Stomach (tissue), 4 donors: ENCODE measurements at regions not wholly inside any gene's neighbourhood (a gene's known extent, or its start where the extent isn't known, plus 50 kb on each side); places are given as distances from the start of the nearest gene placed in this dataset.

Experiments
- EP300 ChIP-seq: sonication (generic); formaldehyde crosslinking; IDR thresholded peaks from one replicate; pipeline ENCODE4 v1.6.1; 2017; ENCODE audit warnings: antibody characterized with exemption
- POLR2A ChIP-seq, 4 donors: fragments of 450-650 bp; IDR thresholded peaks; one replicate each; pipeline ENCODE4 v1.6.1; 2016; ENCODE audit warnings: antibody characterized with exemption in 4 of 4, control low read depth in 2 of 4, mild to moderate bottlenecking in 1 of 4, moderate library complexity in 1 of 4
- POLR2AphosphoS5 ChIP-seq, 3 donors: sonication (generic); formaldehyde crosslinking; IDR thresholded peaks; one replicate each; pipeline ENCODE4 v1.6.1; 2016; ENCODE audit warnings: antibody characterized with exemption in 3 of 3
- TF ChIP-seq, protein P1 (sequence below), 7 experiments: fragments of 450-650 bp in 4 of 7; fragments of 200-600 bp in 3 of 7; sonication (generic) in 3 of 7; IDR thresholded peaks; one replicate each; pipeline ENCODE4 v1.5.1; 2016 to 2019; ENCODE audit warnings: antibody characterized with exemption in 7 of 7, control low read depth in 2 of 7, mild to moderate bottlenecking in 1 of 7

DNA sequence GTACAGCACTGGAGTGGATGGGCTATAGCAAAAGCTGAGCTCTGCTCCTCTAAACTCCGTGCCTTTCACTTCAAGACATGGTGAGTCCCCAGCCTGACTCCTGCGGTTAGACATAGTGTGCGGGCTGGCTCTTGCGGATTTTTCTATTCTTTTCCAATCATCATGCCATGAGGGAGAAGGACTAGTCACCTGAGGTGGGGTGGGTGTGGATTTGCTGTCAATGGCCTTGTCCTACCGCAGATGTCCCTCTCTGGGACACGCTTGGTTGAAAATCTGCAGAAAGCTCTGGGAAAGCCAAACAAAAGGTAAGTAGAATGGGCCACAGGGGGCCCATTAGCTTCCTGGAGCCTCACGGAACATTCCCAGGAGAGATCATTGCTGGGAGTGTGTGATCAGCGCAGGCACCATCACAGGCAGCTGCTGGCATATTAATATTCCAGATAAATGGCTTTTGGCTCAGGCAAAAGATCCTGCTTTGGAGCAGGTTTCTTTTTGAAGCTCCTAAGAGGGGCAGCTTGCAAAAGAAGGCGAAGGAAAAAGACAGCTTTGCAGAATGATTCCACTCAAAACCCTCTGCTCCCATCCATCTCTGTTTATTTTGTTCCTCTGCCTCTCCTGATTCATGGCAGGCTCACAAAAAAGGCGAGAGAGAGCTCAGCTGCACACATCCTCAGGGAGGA is 509.0 kb upstream of the ZMIZ1 start:
- no peak for TF ChIP-seq POLR2AphosphoS5 (IDR thresholded peaks at IDR 0.05)
- TF ChIP-seq, protein P1, sequence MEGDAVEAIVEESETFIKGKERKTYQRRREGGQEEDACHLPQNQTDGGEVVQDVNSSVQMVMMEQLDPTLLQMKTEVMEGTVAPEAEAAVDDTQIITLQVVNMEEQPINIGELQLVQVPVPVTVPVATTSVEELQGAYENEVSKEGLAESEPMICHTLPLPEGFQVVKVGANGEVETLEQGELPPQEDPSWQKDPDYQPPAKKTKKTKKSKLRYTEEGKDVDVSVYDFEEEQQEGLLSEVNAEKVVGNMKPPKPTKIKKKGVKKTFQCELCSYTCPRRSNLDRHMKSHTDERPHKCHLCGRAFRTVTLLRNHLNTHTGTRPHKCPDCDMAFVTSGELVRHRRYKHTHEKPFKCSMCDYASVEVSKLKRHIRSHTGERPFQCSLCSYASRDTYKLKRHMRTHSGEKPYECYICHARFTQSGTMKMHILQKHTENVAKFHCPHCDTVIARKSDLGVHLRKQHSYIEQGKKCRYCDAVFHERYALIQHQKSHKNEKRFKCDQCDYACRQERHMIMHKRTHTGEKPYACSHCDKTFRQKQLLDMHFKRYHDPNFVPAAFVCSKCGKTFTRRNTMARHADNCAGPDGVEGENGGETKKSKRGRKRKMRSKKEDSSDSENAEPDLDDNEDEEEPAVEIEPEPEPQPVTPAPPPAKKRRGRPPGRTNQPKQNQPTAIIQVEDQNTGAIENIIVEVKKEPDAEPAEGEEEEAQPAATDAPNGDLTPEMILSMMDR (IDR thresholded peaks at IDR 0.05): no peak
- TF ChIP-seq EP300: no peak
- TF ChIP-seq POLR2A (IDR thresholded peaks at IDR 0.05): no peak
